IMR-90 (cell line): ENCODE measurements at regions not wholly inside any gene's neighbourhood (a gene's known extent, or its start where the extent isn't known, plus 50 kb on each side); places are given as distances from the start of the nearest gene placed in this dataset.

ENCODE experiments used
- ATAC-seq: fragments of 200-7000 bp; cut with Tn5 transposase; 2 replicates; pipeline ENCODE4 v1.9.1; 2020; ENCODE audit warnings: low read depth, mild to moderate bottlenecking, moderate library complexity
- BruUV-seq: library from RNA; stranded (reverse); fragments of 400-500 nt; replicated peaks from 2 replicates; lab custom pipeline; 2021; lab: Mats Ljungman, UMichigan
- CTCF ChIA-PET: fragments of 300-600 bp; formaldehyde crosslinking; extraction: SDS; loops from one replicate; lab custom pipeline; 2021; ENCODE audit warnings: antibody characterized with exemption; lab: Yijun Ruan, JAX
- POLR2A ChIA-PET: fragments of 300-600 bp; sonication (Branson Sonifier 250); formaldehyde crosslinking; loops from one replicate; lab custom pipeline; 2022; ENCODE audit warnings: antibody characterized with exemption; ENCODE audit not compliant: unreplicated experiment; lab: Charles Lee
- DNase-seq: peaks from one replicate; pipeline ENCODE4 v3.0.0; 2013
- H2AFZ ChIP-seq: replicated peaks from 2 replicates; pipeline ENCODE3; 2013; ENCODE audit warnings: low read length, mild to moderate bottlenecking; ENCODE audit not compliant: poor library complexity
- H2AK5ac ChIP-seq: 2 replicates; pipeline ENCODE4 v1.6.1; 2013; ENCODE audit warnings: low read depth, low read length, inconsistent platforms
- H2AK9ac ChIP-seq: replicated peaks from 2 replicates; pipeline ENCODE3; 2013; ENCODE audit warnings: mild to moderate bottlenecking, low read depth, low read length, moderate library complexity; ENCODE audit not compliant: poor library complexity
- H2BK120ac ChIP-seq: 2 replicates; pipeline ENCODE4 v1.6.1; 2013; ENCODE audit warnings: low read depth, low read length, inconsistent platforms
- H2BK15ac ChIP-seq: 3 replicates; pipeline ENCODE4 v1.6.1; 2013; ENCODE audit warnings: low read depth, low read length, inconsistent platforms
- H2BK20ac ChIP-seq: 2 replicates; pipeline ENCODE4 v1.6.1; 2013; ENCODE audit warnings: low read depth, mild to moderate bottlenecking, inconsistent platforms, low read length, moderate library complexity
- H2BK5ac ChIP-seq: 2 replicates; pipeline ENCODE4 v1.6.1; 2013; ENCODE audit warnings: mild to moderate bottlenecking, low read depth, low read length, inconsistent platforms; ENCODE audit not compliant: poor library complexity, severe bottlenecking
- H3K14ac ChIP-seq: replicated peaks from 2 replicates; pipeline ENCODE4 v1.6.1; 2013; ENCODE audit warnings: low read depth, low read length, inconsistent platforms
- H3K18ac ChIP-seq: 2 replicates; pipeline ENCODE4 v1.6.1; 2013; ENCODE audit warnings: low read depth, low read length, control low read depth
- H3K23ac ChIP-seq: 2 replicates; pipeline ENCODE4 v1.6.1; 2013; ENCODE audit warnings: low read depth, low read length, inconsistent platforms
- H3K27ac ChIP-seq: 2 replicates; pipeline ENCODE4 v1.5.1; 2013; ENCODE audit warnings: mild to moderate bottlenecking, control low read depth, low read length; ENCODE audit not compliant: insufficient read depth
- H3K27me3 ChIP-seq: 2 replicates; pipeline ENCODE4 v1.6.1; 2013; ENCODE audit warnings: low read length; ENCODE audit not compliant: control insufficient read depth, insufficient read depth
- H3K36me3 ChIP-seq: 2 replicates; pipeline ENCODE4 v1.6.1; 2013; ENCODE audit warnings: low read length, mixed read lengths; ENCODE audit not compliant: control insufficient read depth, insufficient read depth
- H3K4ac ChIP-seq: 2 replicates; pipeline ENCODE4 v1.6.1; 2013; ENCODE audit warnings: low read depth, low read length, inconsistent platforms
- H3K4me1 ChIP-seq: 2 replicates; pipeline ENCODE4 v1.6.1; 2013; ENCODE audit warnings: low read length, mixed read lengths; ENCODE audit not compliant: control insufficient read depth, insufficient read depth
- H3K4me2 ChIP-seq: 2 replicates; pipeline ENCODE4 v1.6.1; 2013; ENCODE audit warnings: low read depth, mild to moderate bottlenecking, control low read depth, low read length, moderate library complexity
- H3K4me3 ChIP-seq: 2 replicates; pipeline ENCODE4 v1.5.1; 2013; ENCODE audit warnings: low read depth, mild to moderate bottlenecking, control low read depth, low read length, moderate library complexity; ENCODE audit not compliant: insufficient read depth
- H3K56ac ChIP-seq: 2 replicates; pipeline ENCODE4 v1.6.1; 2013; ENCODE audit warnings: low read length, inconsistent platforms; ENCODE audit not compliant: insufficient read depth; ENCODE audit errors: extremely low read depth
- H3K79me1 ChIP-seq, 2 experiments: 2 replicates each; pipeline ENCODE4 v1.6.1; 2013; ENCODE audit warnings: low read length in 2 of 2, inconsistent platforms in 1 of 2, low read depth in 1 of 2
- H3K9ac ChIP-seq: 2 replicates; pipeline ENCODE4 v1.6.1; 2013; ENCODE audit warnings: low read depth, low read length, control low read depth
- H3K9me1 ChIP-seq: 2 replicates; pipeline ENCODE4 v1.6.1; 2013; ENCODE audit warnings: low read length, inconsistent platforms; ENCODE audit not compliant: insufficient read depth
- H3K9me3 ChIP-seq: 2 replicates; pipeline ENCODE4 v1.6.1; 2013; ENCODE audit warnings: low read length; ENCODE audit not compliant: control insufficient read depth, insufficient read depth
- H4K20me1 ChIP-seq: 2 replicates; pipeline ENCODE4 v1.6.1; 2013; ENCODE audit warnings: low read length, inconsistent platforms; ENCODE audit not compliant: insufficient read depth
- H4K5ac ChIP-seq: 2 replicates; pipeline ENCODE4 v1.6.1; 2013; ENCODE audit warnings: mild to moderate bottlenecking, low read depth, low read length, control low read depth
- H4K8ac ChIP-seq, 2 experiments: 2 replicates each; pipeline ENCODE4 v1.6.1; 2013; ENCODE audit warnings: low read depth in 2 of 2, low read length in 2 of 2, control low read depth in 1 of 2, inconsistent platforms in 1 of 2
- H4K91ac ChIP-seq: 2 replicates; pipeline ENCODE4 v1.6.1; 2013; ENCODE audit warnings: low read depth, low read length, inconsistent platforms; ENCODE audit not compliant: insufficient read depth
- BHLHE40 ChIP-seq: fragments of 150-350 bp; IDR thresholded peaks from 2 replicates; pipeline ENCODE4 v1.6.1; 2016; ENCODE audit warnings: mild to moderate bottlenecking, low read depth, low read length
- CEBPB ChIP-seq: IDR thresholded peaks from 2 replicates; pipeline ENCODE4 v1.6.1; 2012; ENCODE audit warnings: low read depth, low read length, improper control_type of control experiment
- CHD1 ChIP-seq: IDR thresholded peaks from 2 replicates; pipeline ENCODE4 v1.6.1; 2012; ENCODE audit warnings: low read depth, low read length, improper control_type of control experiment
- CTCF ChIP-seq: conservative IDR thresholded peaks from 2 replicates; pipeline ENCODE4 v1.5.1; 2012; ENCODE audit warnings: mild to moderate bottlenecking, low read depth, low read length, improper control_type of control experiment
- ELK1 ChIP-seq: fragments of 150-350 bp; IDR thresholded peaks from 2 replicates; pipeline ENCODE4 v1.6.1; 2016; ENCODE audit warnings: low read depth, mild to moderate bottlenecking, low read length, moderate library complexity, borderline replicate concordance
- FOS ChIP-seq: fragments of 150-350 bp; IDR thresholded peaks from 2 replicates; pipeline ENCODE4 v1.6.1; 2016; ENCODE audit warnings: low read depth, low read length
- MAZ ChIP-seq: IDR thresholded peaks from 2 replicates; pipeline ENCODE4 v1.6.1; 2012; ENCODE audit warnings: low read depth, mild to moderate bottlenecking, low read length, improper control_type of control experiment, moderate library complexity, borderline replicate concordance
- POLR2A ChIP-seq: IDR thresholded peaks from 2 replicates; pipeline ENCODE4 v1.6.1; 2012; ENCODE audit warnings: mild to moderate bottlenecking, low read depth, low read length
- RFX5 ChIP-seq: IDR thresholded peaks from 2 replicates; pipeline ENCODE4 v1.8.0; 2012; ENCODE audit warnings: low read depth, mild to moderate bottlenecking, low read length, moderate library complexity
- SMC3 ChIP-seq: fragments of 150-350 bp; IDR thresholded peaks from 2 replicates; pipeline ENCODE4 v1.6.1; 2016; ENCODE audit warnings: low read depth, mild to moderate bottlenecking, antibody characterized with exemption, low read length, moderate library complexity
- USF2 ChIP-seq: fragments of 150-350 bp; IDR thresholded peaks from 2 replicates; pipeline ENCODE4 v1.6.1; 2017; ENCODE audit warnings: mild to moderate bottlenecking, antibody characterized with exemption, low read length, low read depth
- WGBS, 2 experiments: methylation state at CpG; one replicate each; pipeline versions ENCODE4 v1.1.5 to v1.1.7; 2013; ENCODE audit warnings: missing lambda C conversion rate in 2 of 2; ENCODE audit not compliant: insufficient read length in 1 of 2; ENCODE audit errors: extremely low coverage in 2 of 2; 5-methylcytosine and 5-hydroxymethylcytosine counted together
- dilution Hi-C: fragments of 300-500 bp; cut with HindIII; formaldehyde crosslinking; loops from one replicate; pipeline ENCODE4 v1.14.3; 2018; ENCODE audit warnings: low sequenced_read_pairs; ENCODE audit not compliant: unreplicated experiment
- in situ Hi-C: fragments of 300-500 bp; cut with MboI; formaldehyde crosslinking; loops from 3 replicates; pipeline ENCODE4 v1.14.3; 2019; ENCODE audit warnings: low sequenced_read_pairs, inconsistent platforms, mixed read lengths
- intact Hi-C: fragments of 100-400 bp; cut with micrococcal nuclease; formaldehyde crosslinking; loops from 2 replicates; pipeline ENCODE4 v1.10.0; 2022

- Histone ChIP-seq H4K91ac (no peak overlapping the region), H3K9me3 (no peaks in the 10 kb centered on the region), H2BK120ac (no peak overlapping the region), H2BK20ac (no peak overlapping the region), H3K23ac (no peak overlapping the region), H3K4me2 (no peak overlapping the region), H2BK15ac (no peak overlapping the region), H3K4me3 (no peak overlapping the region), H2AK9ac (no peak overlapping the region), H3K56ac (no peak overlapping the region), H4K8ac (no peak overlapping the region), H3K27ac (no peak overlapping the region), H3K4me1 (no peaks in the 10 kb centered on the region), H4K5ac (no peak overlapping the region), H3K79me1 (no peaks in the 10 kb centered on the region), H3K27me3 (peaks cover 11% of the 10 kb centered on the region), H4K20me1 (no peaks in the 10 kb centered on the region), H2AFZ (no peak overlapping the region), H2BK5ac (no peak overlapping the region), H3K4ac (no peak overlapping the region), H2AK5ac (no peak overlapping the region), H3K9me1 (no peaks in the 10 kb centered on the region), H3K18ac (no peak overlapping the region), H3K9ac (no peak overlapping the region), H3K36me3 (no peaks in the 10 kb centered on the region), H3K14ac (no peak overlapping the region)
- dilution Hi-C loops = no loop called here
- no peak for ATAC-seq
- ChIA-PET POLR2A (no interaction called here), CTCF (no interaction called here)
- intact Hi-C loops = no loop called here
- no CpG with 5 or more reads among the region's 3 CpGs for WGBS, 2 experiments
- DNase-seq = no peak
- in situ Hi-C loops = no loop called here
- TF ChIP-seq RFX5 = no peak
- TF ChIP-seq SMC3 = no peak
- no peak for TF ChIP-seq MAZ
- TF ChIP-seq USF2 = no peak
- no peak for TF ChIP-seq POLR2A
- no peak for TF ChIP-seq CHD1
- TF ChIP-seq FOS = no peak
- TF ChIP-seq CTCF = no peak
- no peak for TF ChIP-seq ELK1
- no peak for TF ChIP-seq BHLHE40
- no peak for TF ChIP-seq CEBPB
- no TSS peak for BruUV-seq
These were observed 92.8 kb upstream of the TMCC3 start for GRCh38 chr12:94743174-94743573.
